GM21526 (cell line): ENCODE measurements at regions not wholly inside any gene's neighbourhood (a gene's known extent, or its start where the extent isn't known, plus 50 kb on each side); places are given as distances from the start of the nearest gene placed in this dataset.
"Not testable (repeated sequence)": the region's sequence is repeated elsewhere in the genome, so short reads cannot be mapped to it uniquely, and the experiment has no call there.

Experiments
- ATAC-seq: cut with Tn5 transposase; IDR thresholded peaks from one replicate; pipeline ENCODE4 v1.9.1; 2021; ENCODE audit warnings: moderate library complexity; ENCODE audit not compliant: unreplicated experiment, low FRiP score

GRCh38 chr7:142698429-142698828 lies 50.8 kb upstream of the PRSS1 start:
- no peak for ATAC-seq

- no peak for ATAC-seq
These were observed 52.0 kb upstream of the PRSS1 start for GRCh38 chr7:142697270-142697669.

- no peak for ATAC-seq
These were observed 52.7 kb upstream of the PRSS1 start for GRCh38 chr7:142696456-142697179.

GRCh38 chr7:142693911-142694310 lies 55.4 kb upstream of the PRSS1 start:
- ATAC-seq = no peak

- ATAC-seq = peak; percentile 72
These were observed 58.6 kb upstream of the PRSS1 start for GRCh38 chr7:142690554-142691182.

GRCh38 chr7:142689439-142690120 lies 59.7 kb upstream of the PRSS1 start:
- ATAC-seq = no peak

GRCh38 chr7:142685877-142686508 lies 63.3 kb upstream of the PRSS1 start:
- ATAC-seq = no peak

GRCh38 chr7:142681314-142682092 lies 67.8 kb upstream of the PRSS1 start:
- no peak for ATAC-seq

GRCh38 chr7:142671506-142671905 lies 77.8 kb upstream of the PRSS1 start:
- no peak for ATAC-seq

- no peak for ATAC-seq
These were observed 78.8 kb upstream of the PRSS1 start for GRCh38 chr7:142670511-142670910.

GRCh38 chr7:142669074-142669654 lies 80.1 kb upstream of the PRSS1 start:
- ATAC-seq = no peak

- no peak for ATAC-seq
These were observed 80.8 kb upstream of the PRSS1 start for GRCh38 chr7:142668495-142668894.

- ATAC-seq = no peak
These were observed 91.9 kb upstream of the PRSS1 start for GRCh38 chr7:142657376-142657775.

GRCh38 chr7:142654398-142654797 lies 94.9 kb upstream of the PRSS1 start:
- ATAC-seq = no peak

GRCh38 chr7:142647749-142648148 lies 101.5 kb upstream of the PRSS1 start:
- no peak for ATAC-seq

- ATAC-seq = no peak
These were observed 102.7 kb upstream of the PRSS1 start for GRCh38 chr7:142646386-142647140.

GRCh38 chr7:142645777-142646176 lies 103.5 kb upstream of the PRSS1 start:
- no peak for ATAC-seq

- ATAC-seq = no peak
These were observed 107.0 kb upstream of the PRSS1 start for GRCh38 chr7:142642316-142642715.

GRCh38 chr7:142641252-142641651 lies 108.0 kb upstream of the PRSS1 start:
- not testable (repeated sequence) for ATAC-seq
